ENCODE measurements at regions not wholly inside any gene's neighbourhood (a gene's known extent, or its start where the extent isn't known, plus 50 kb on each side); places are given as distances from the start of the nearest gene placed in this dataset.

- Histone ChIP-seq H3K27ac (ENCODE audit: low read length) (no peak overlapping the region), H3K4me1 (ENCODE audit: control insufficient read depth in 1 of 2, extremely low read depth in 1 of 2, insufficient read depth in 2 of 2, low read length in 2 of 2) (no peaks in the 10 kb centered on the region), H3K9me3 (no peaks in the 10 kb centered on the region), H3K36me3 (ENCODE audit: control insufficient read depth in 2 of 2, extremely low read depth in 1 of 2, insufficient read depth in 1 of 2, low read length in 1 of 2) (no peaks in the 10 kb centered on the region), H3K4me3 (ENCODE audit: control insufficient read depth in 1 of 2, extremely low read depth in 1 of 2, low read length in 1 of 2) (no peak overlapping the region), H3K27me3 (replicated peaks in 1 of 2; ENCODE audit: control insufficient read depth in 2 of 2, extremely low read depth in 1 of 2, insufficient read depth in 2 of 2, low read length in 1 of 2) (no peaks in the 10 kb centered on the region)
- Mint-ChIP-seq H3K36me3 (no peaks in the 10 kb centered on the region), H3K27me3 (no peaks in the 10 kb centered on the region), H3K4me1 (peaks cover 0 to 8% (median 1%) of the 10 kb centered on the region in 3 donors), H3K27ac (no peak overlapping the region), H3K9me3 (peaks cover 0 to 6% (median 2%) of the 10 kb centered on the region in 3 donors), H3K4me3 (no peak overlapping the region)
- ATAC-seq (replicated peaks in 1 of 4) (no peak), DNase-seq (no peak)
- ChIA-PET POLR2A (interaction anchor here in 1 of 2 donors (0.5 kb wide), 2 partner anchors 262 to 324 kb away, joined by 3 to 12 read pairs; no protein-coding TSS in a partner anchor), CTCF (no interaction called here)
- WGBS (ENCODE audit: insufficient coverage) = 85% methylated on average over 4 of the region's 6 CpGs
These were observed 279.9 kb upstream of the RUNX1 start for GRCh38 chr21:35328856-35329455.

- ChIA-PET CTCF (no interaction called here), POLR2A (no interaction called here)
- Histone ChIP-seq H3K27me3 (replicated peaks in 1 of 2; ENCODE audit: control insufficient read depth in 2 of 2, extremely low read depth in 1 of 2, insufficient read depth in 2 of 2, low read length in 1 of 2) (no peaks in the 10 kb centered on the region), H3K36me3 (ENCODE audit: control insufficient read depth in 2 of 2, extremely low read depth in 1 of 2, insufficient read depth in 1 of 2, low read length in 1 of 2) (no peaks in the 10 kb centered on the region), H3K27ac (ENCODE audit: low read length) (no peak overlapping the region), H3K4me1 (ENCODE audit: control insufficient read depth in 1 of 2, extremely low read depth in 1 of 2, insufficient read depth in 2 of 2, low read length in 2 of 2) (no peaks in the 10 kb centered on the region), H3K9me3 (no peaks in the 10 kb centered on the region), H3K4me3 (ENCODE audit: control insufficient read depth in 1 of 2, extremely low read depth in 1 of 2, low read length in 1 of 2) (no peak overlapping the region)
- DNase-seq (no peak), ATAC-seq (replicated peaks in 1 of 4) (no peak)
- peaks cover 0 to 6% (median 2%) of the 10 kb centered on the region in 3 donors for H3K9me3 Mint-ChIP-seq
- no peaks in the 10 kb centered on the region for H3K36me3 Mint-ChIP-seq
- H3K27ac Mint-ChIP-seq = no peak overlapping the region
- H3K27me3 Mint-ChIP-seq = no peaks in the 10 kb centered on the region
- no peak overlapping the region for H3K4me3 Mint-ChIP-seq
- peaks cover 0 to 8% (median 1%) of the 10 kb centered on the region in 3 donors for H3K4me1 Mint-ChIP-seq
- WGBS (ENCODE audit: insufficient coverage) = no CpG with 5 or more reads among the region's 2 CpGs
These were observed 277.6 kb upstream of the RUNX1 start for GRCh38 chr21:35326677-35327076.

DNA sequence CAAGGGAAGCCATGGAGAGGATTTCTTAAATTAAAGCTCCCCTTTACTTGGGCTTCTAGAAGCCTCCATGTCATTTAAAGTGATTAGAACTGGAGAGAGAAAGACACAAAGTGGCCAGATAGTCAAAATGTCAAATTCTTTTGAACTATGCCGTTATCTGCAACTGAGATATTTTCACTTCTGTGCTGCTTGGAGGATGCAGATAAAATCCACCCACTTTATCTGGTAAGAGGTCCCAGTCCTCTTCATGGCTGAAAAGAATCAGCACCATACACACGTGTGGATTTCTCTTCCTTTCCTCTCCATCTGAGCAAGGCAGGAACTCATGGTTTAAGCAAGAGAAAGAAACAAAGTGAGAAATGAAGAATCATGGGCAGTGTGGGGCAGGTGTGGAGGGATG is 276.9 kb upstream of the RUNX1 start:
- H3K4me1 ChIP-seq (ENCODE audit: control insufficient read depth in 1 of 2, extremely low read depth in 1 of 2, insufficient read depth in 2 of 2, low read length in 2 of 2) = no peaks in the 10 kb centered on the region
- no peak overlapping the region for H3K27ac ChIP-seq (ENCODE audit: low read length)
- no peaks in the 10 kb centered on the region for H3K27me3 ChIP-seq (replicated peaks in 1 of 2; ENCODE audit: control insufficient read depth in 2 of 2, extremely low read depth in 1 of 2, insufficient read depth in 2 of 2, low read length in 1 of 2)
- ChIA-PET CTCF (no interaction called here), POLR2A (no interaction called here)
- no peak for DNase-seq
- H3K27me3 Mint-ChIP-seq = no peaks in the 10 kb centered on the region
- H3K36me3 Mint-ChIP-seq = no peaks in the 10 kb centered on the region
- H3K9me3 ChIP-seq = no peaks in the 10 kb centered on the region
- H3K9me3 Mint-ChIP-seq = peaks cover 0 to under 1% (median 0%) of the 10 kb centered on the region in 3 donors
- H3K4me3 ChIP-seq (ENCODE audit: control insufficient read depth in 1 of 2, extremely low read depth in 1 of 2, low read length in 1 of 2) = no peak overlapping the region
- no peak overlapping the region for H3K27ac Mint-ChIP-seq
- no CpG with 5 or more reads among the region's 2 CpGs for WGBS (ENCODE audit: insufficient coverage)
- H3K36me3 ChIP-seq (ENCODE audit: control insufficient read depth in 2 of 2, extremely low read depth in 1 of 2, insufficient read depth in 1 of 2, low read length in 1 of 2) = no peaks in the 10 kb centered on the region
- H3K4me1 Mint-ChIP-seq = peaks cover 0 to 8% (median 1%) of the 10 kb centered on the region in 3 donors
- no peak overlapping the region for H3K4me3 Mint-ChIP-seq
- no peak for ATAC-seq (replicated peaks in 1 of 4)

DNA sequence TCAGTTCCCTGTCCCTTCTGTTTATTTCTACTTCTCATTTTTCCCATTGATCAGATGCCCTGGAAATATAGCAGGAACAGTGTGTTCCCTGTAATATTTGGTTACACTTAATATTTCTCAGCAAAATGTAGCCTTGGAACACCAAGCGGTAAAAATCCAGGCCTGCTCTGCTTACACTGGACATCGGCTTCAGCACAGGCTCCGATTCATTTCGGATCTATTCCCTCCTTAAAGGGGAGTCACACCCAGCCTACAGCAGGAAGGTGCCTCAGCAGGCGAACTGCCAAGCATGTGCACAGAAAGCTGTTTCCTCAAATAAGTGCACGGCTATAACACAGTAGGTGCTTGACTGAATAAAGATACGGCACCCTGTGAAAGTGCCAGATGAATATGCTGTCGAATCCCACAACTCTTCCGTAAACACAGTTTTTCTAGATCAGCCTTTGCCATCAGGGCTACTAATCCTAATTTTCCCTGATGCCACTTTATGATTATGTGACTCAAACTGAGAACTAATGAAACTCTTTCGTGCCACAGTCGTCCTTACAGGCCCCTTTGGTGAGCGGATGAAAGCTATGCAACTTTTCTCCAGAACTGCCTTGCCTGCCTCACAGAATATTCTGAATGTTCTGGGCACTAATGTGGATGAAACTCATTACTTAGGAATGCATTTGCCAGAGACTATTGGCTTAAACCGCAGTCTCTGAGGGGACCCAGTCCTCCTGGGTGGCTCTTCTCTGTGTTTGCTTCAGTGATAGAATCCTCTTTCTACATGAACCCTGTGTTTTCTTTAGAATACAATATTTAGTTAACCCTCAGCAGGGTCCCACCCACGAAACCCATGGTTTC is 275.5 kb upstream of the RUNX1 start:
- H3K4me3 ChIP-seq (ENCODE audit: control insufficient read depth in 1 of 2, extremely low read depth in 1 of 2, low read length in 1 of 2) = no peak overlapping the region
- POLR2A ChIA-PET = no interaction called here
- Mint-ChIP-seq H3K4me1 (peaks cover 0 to 8% (median 1%) of the 10 kb centered on the region in 3 donors), H3K9me3 (no peaks in the 10 kb centered on the region), H3K27me3 (no peaks in the 10 kb centered on the region), H3K4me3 (no peak overlapping the region), H3K36me3 (no peaks in the 10 kb centered on the region), H3K27ac (no peak overlapping the region)
- DNase-seq (no peak), ATAC-seq (replicated peaks in 1 of 4) (no peak)
- H3K27ac ChIP-seq (ENCODE audit: low read length) = no peak overlapping the region
- H3K27me3 ChIP-seq (replicated peaks in 1 of 2; ENCODE audit: control insufficient read depth in 2 of 2, extremely low read depth in 1 of 2, insufficient read depth in 2 of 2, low read length in 1 of 2) = no peaks in the 10 kb centered on the region
- H3K4me1 ChIP-seq (ENCODE audit: control insufficient read depth in 1 of 2, extremely low read depth in 1 of 2, insufficient read depth in 2 of 2, low read length in 2 of 2) = no peaks in the 10 kb centered on the region
- H3K9me3 ChIP-seq = no peaks in the 10 kb centered on the region
- H3K36me3 ChIP-seq (ENCODE audit: control insufficient read depth in 2 of 2, extremely low read depth in 1 of 2, insufficient read depth in 1 of 2, low read length in 1 of 2) = no peaks in the 10 kb centered on the region
- CTCF ChIA-PET = no interaction called here
- WGBS (ENCODE audit: insufficient coverage) = 96% methylated on average over 9 of the region's 14 CpGs

- no peaks in the 10 kb centered on the region for H3K4me1 ChIP-seq (ENCODE audit: control insufficient read depth in 1 of 2, extremely low read depth in 1 of 2, insufficient read depth in 2 of 2, low read length in 2 of 2)
- no peaks in the 10 kb centered on the region for H3K36me3 Mint-ChIP-seq
- no peaks in the 10 kb centered on the region for H3K9me3 Mint-ChIP-seq
- H3K4me3 ChIP-seq (ENCODE audit: control insufficient read depth in 1 of 2, extremely low read depth in 1 of 2, low read length in 1 of 2) = no peak overlapping the region
- WGBS (ENCODE audit: insufficient coverage) = 80% methylated on average over 8 of the region's 9 CpGs
- H3K4me1 Mint-ChIP-seq = peaks cover 0 to 8% (median 1%) of the 10 kb centered on the region in 3 donors
- H3K4me3 Mint-ChIP-seq = no peak overlapping the region
- H3K27me3 Mint-ChIP-seq = no peaks in the 10 kb centered on the region
- no peak overlapping the region for H3K27ac ChIP-seq (ENCODE audit: low read length)
- DNase-seq (no peak), ATAC-seq (replicated peaks in 1 of 4) (no peak)
- H3K9me3 ChIP-seq = no peaks in the 10 kb centered on the region
- CTCF ChIA-PET = no interaction called here
- POLR2A ChIA-PET = no interaction called here
- no peak overlapping the region for H3K27ac Mint-ChIP-seq
- H3K36me3 ChIP-seq (ENCODE audit: control insufficient read depth in 2 of 2, extremely low read depth in 1 of 2, insufficient read depth in 1 of 2, low read length in 1 of 2) = no peaks in the 10 kb centered on the region
- no peaks in the 10 kb centered on the region for H3K27me3 ChIP-seq (replicated peaks in 1 of 2; ENCODE audit: control insufficient read depth in 2 of 2, extremely low read depth in 1 of 2, insufficient read depth in 2 of 2, low read length in 1 of 2)
These were observed 274.8 kb upstream of the RUNX1 start for GRCh38 chr21:35323947-35324346.

DNA sequence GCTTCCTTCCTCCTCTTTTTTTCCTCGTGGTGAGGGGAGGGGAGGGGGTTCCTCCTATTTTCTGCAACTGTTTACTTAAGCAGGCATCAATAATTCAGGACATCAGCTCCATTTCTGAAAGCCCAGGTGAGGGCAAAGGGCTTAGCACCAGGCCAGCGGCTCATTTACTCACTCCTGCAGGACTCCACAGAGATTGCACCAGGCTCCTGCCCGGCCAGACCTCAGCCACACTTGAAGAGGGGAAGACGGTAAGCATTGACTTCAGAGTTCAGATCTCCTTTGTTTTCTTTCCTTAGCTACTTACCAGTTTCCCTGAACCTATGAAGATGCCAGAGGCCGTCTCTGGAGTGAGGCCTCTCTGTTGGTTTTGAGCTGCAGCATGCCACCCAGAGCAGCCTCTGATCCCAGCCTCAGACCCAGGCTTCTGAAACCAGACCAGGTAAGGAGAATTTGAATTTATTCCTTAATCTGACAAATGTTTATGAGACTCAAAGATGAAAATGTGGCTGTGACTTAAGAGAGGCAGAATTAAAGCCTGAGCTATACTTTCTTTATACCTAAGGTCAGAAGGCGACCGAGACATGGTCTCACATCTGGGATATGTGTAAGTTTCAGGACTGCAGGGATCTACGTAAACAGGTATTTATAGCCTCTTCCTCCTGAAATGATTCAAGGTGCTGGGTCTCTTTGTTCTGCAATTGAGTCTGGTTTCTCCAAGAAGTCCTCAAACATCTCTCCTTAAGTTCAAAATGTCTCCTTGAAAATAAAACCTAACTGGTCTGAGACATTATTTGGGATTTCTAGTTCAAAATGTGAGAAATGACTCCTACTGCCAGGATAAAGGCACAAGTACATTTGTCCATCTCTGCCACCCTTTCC is 272.5 kb upstream of the RUNX1 start:
- DNase-seq (no peak), ATAC-seq (replicated peaks in 1 of 4) (no peak)
- H3K27ac ChIP-seq (ENCODE audit: low read length) = no peak overlapping the region
- no peak overlapping the region for H3K4me3 ChIP-seq (ENCODE audit: control insufficient read depth in 1 of 2, extremely low read depth in 1 of 2, low read length in 1 of 2)
- no peaks in the 10 kb centered on the region for H3K9me3 ChIP-seq
- Mint-ChIP-seq H3K36me3 (no peaks in the 10 kb centered on the region), H3K4me3 (no peak overlapping the region), H3K4me1 (peaks cover 0 to 8% (median 1%) of the 10 kb centered on the region in 3 donors), H3K27ac (no peak overlapping the region), H3K9me3 (no peaks in the 10 kb centered on the region), H3K27me3 (no peaks in the 10 kb centered on the region)
- CTCF ChIA-PET = no interaction called here
- 86% methylated on average over 5 of the region's 8 CpGs for WGBS (ENCODE audit: insufficient coverage)
- POLR2A ChIA-PET = no interaction called here
- H3K27me3 ChIP-seq (replicated peaks in 1 of 2; ENCODE audit: control insufficient read depth in 2 of 2, extremely low read depth in 1 of 2, insufficient read depth in 2 of 2, low read length in 1 of 2) = no peaks in the 10 kb centered on the region
- H3K36me3 ChIP-seq (ENCODE audit: control insufficient read depth in 2 of 2, extremely low read depth in 1 of 2, insufficient read depth in 1 of 2, low read length in 1 of 2) = no peaks in the 10 kb centered on the region
- no peaks in the 10 kb centered on the region for H3K4me1 ChIP-seq (ENCODE audit: control insufficient read depth in 1 of 2, extremely low read depth in 1 of 2, insufficient read depth in 2 of 2, low read length in 2 of 2)
